ENCODE measurements at regions not wholly inside any gene's neighbourhood (a gene's known extent, or its start where the extent isn't known, plus 50 kb on each side); places are given as distances from the start of the nearest gene placed in this dataset.

GRCh38 chr10:52376694-52377354, 62.7 kb downstream of the DKK1 start:
- Histone ChIP-seq H2AFZ (ENCODE audit: low read depth, low read length) (no peak overlapping the region), H3K4me2 (ENCODE audit: insufficient read depth, low read length) (no peak overlapping the region), H3K4me3 (replicated peaks in 1 of 3; ENCODE audit: insufficient read depth in 1 of 3, low read depth in 1 of 3, low read length in 3 of 3) (no peak overlapping the region), H3K79me2 (ENCODE audit: control insufficient read depth, insufficient read depth, low read length) (no peaks in the 10 kb centered on the region), H3K9ac (replicated peaks; ENCODE audit: extremely low read depth, insufficient read depth, low read length) (no peak overlapping the region), H3K36me3 (ENCODE audit: control insufficient read depth in 2 of 2, extremely low read depth in 1 of 2, insufficient read depth in 2 of 2, low read length in 2 of 2) (no peaks in the 10 kb centered on the region), H4K20me1 (replicated peaks; ENCODE audit: control insufficient read depth, extremely low read depth, insufficient read depth, low read length) (no peaks in the 10 kb centered on the region), H3K9me1 (replicated peaks; ENCODE audit: control insufficient read depth, extremely low read depth, insufficient read depth, low read length) (no peaks in the 10 kb centered on the region), H3K9me3 (replicated peaks; ENCODE audit: control insufficient read depth, insufficient read depth, low read length) (no peaks in the 10 kb centered on the region), H3K27me3 (ENCODE audit: control insufficient read depth in 2 of 2, insufficient read depth in 2 of 2, low read length in 2 of 2) (no peaks in the 10 kb centered on the region), H3K4me1 (ENCODE audit: control insufficient read depth, extremely low read depth, insufficient read depth, low read length) (peaks cover 5% of the 10 kb centered on the region), H3K27ac (ENCODE audit: insufficient read depth, low read depth, low read length) (no peak overlapping the region)
- CTCF ChIA-PET: no interaction called here
- intact Hi-C loops (cut with micrococcal nuclease) (no loop called here), dilution Hi-C loops (cut with MboI; ENCODE audit: extremely low pct_ligation_motif_present, low sequenced_read_pairs) (no loop called here)
- FAIRE-seq (no peak), DNase-seq (ENCODE audit: low read depth, low spot score) (no peak)
- no peak for TF ChIP-seq JUN (IDR thresholded peaks at IDR 0.05; ENCODE audit: borderline replicate concordance, insufficient read depth, insufficient read length, low read depth)
- POLR2A ChIA-PET: no interaction called here
- no TSS peak for BruUV-seq (replicated peaks)

GRCh38 chr10:52378124-52378523, 64.0 kb downstream of the DKK1 start:
- no peak for TF ChIP-seq MAX (IDR thresholded peaks at IDR 0.05; ENCODE audit: insufficient read depth, insufficient read length)
- TF ChIP-seq EZH2 (IDR thresholded peaks at IDR 0.05; ENCODE audit: borderline replicate concordance, low read depth, low read length, severe bottlenecking): no peak
- no peaks in the 10 kb centered on the region for H3K9me1 ChIP-seq (replicated peaks; ENCODE audit: control insufficient read depth, extremely low read depth, insufficient read depth, low read length)
- no peak overlapping the region for H3K9ac ChIP-seq (replicated peaks; ENCODE audit: extremely low read depth, insufficient read depth, low read length)
- BruUV-seq (replicated peaks): no TSS peak
- intact Hi-C loops (cut with micrococcal nuclease): no loop called here
- no peaks in the 10 kb centered on the region for H3K79me2 ChIP-seq (ENCODE audit: control insufficient read depth, insufficient read depth, low read length)
- ChIA-PET POLR2A (no interaction called here), CTCF (interaction anchor here (2.1 kb wide), 1 partner anchor 64 kb away, joined by 7 read pairs; the partner anchor contains the start of gene DKK1)
- no peak overlapping the region for H3K4me3 ChIP-seq (replicated peaks in 1 of 3; ENCODE audit: insufficient read depth in 1 of 3, low read depth in 1 of 3, low read length in 3 of 3)
- H3K36me3 ChIP-seq (ENCODE audit: control insufficient read depth in 2 of 2, extremely low read depth in 1 of 2, insufficient read depth in 2 of 2, low read length in 2 of 2): no peaks in the 10 kb centered on the region
- H3K27me3 ChIP-seq (ENCODE audit: control insufficient read depth in 2 of 2, insufficient read depth in 2 of 2, low read length in 2 of 2): no peaks in the 10 kb centered on the region
- dilution Hi-C loops (cut with MboI; ENCODE audit: extremely low pct_ligation_motif_present, low sequenced_read_pairs): no loop called here
- no peak overlapping the region for H2AFZ ChIP-seq (ENCODE audit: low read depth, low read length)
- H3K4me1 ChIP-seq (ENCODE audit: control insufficient read depth, extremely low read depth, insufficient read depth, low read length): peaks cover 5% of the 10 kb centered on the region
- DNase-seq (ENCODE audit: low read depth, low spot score) (no peak), FAIRE-seq (no peak)
- H3K27ac ChIP-seq (ENCODE audit: insufficient read depth, low read depth, low read length): no peak overlapping the region
- no peaks in the 10 kb centered on the region for H4K20me1 ChIP-seq (replicated peaks; ENCODE audit: control insufficient read depth, extremely low read depth, insufficient read depth, low read length)
- H3K4me2 ChIP-seq (ENCODE audit: insufficient read depth, low read length): no peak overlapping the region
- H3K9me3 ChIP-seq (replicated peaks; ENCODE audit: control insufficient read depth, insufficient read depth, low read length): no peaks in the 10 kb centered on the region
